CD4-positive, alpha-beta memory T cell (primary cell): ENCODE measurements at regions not wholly inside any gene's neighbourhood (a gene's known extent, or its start where the extent isn't known, plus 50 kb on each side); places are given as distances from the start of the nearest gene placed in this dataset.

Experiments
- CTCF ChIA-PET: fragments of 350-600 bp; sonication (Branson Sonifier 250); formaldehyde crosslinking; loops from one replicate; lab custom pipeline; 2021; ENCODE audit warnings: inconsistent platforms; ENCODE audit not compliant: partially characterized antibody; lab: Charles Lee
- POLR2A ChIA-PET: fragments of 350-600 bp; sonication (Branson Sonifier 250); formaldehyde crosslinking; loops from one replicate; lab custom pipeline; 2021; ENCODE audit not compliant: partially characterized antibody; lab: Charles Lee
- DNase-seq, 5 donors: peaks; one replicate each; pipeline versions ENCODE4 v3.0.0 to v3.0.0-alpha.2; 2020 to 2022; ENCODE audit warnings: mixed read lengths in 1 of 5
- H3K27ac ChIP-seq: one replicate; pipeline ENCODE4 v1.7.0; 2013; ENCODE audit warnings: low read depth, low read length
- H3K27me3 ChIP-seq: 2 replicates; pipeline ENCODE4 v1.7.0; 2013; ENCODE audit warnings: mild to moderate bottlenecking, low read length, moderate library complexity; ENCODE audit not compliant: insufficient read depth
- H3K36me3 ChIP-seq: 2 replicates; pipeline ENCODE4 v1.7.0; 2013; ENCODE audit warnings: mild to moderate bottlenecking, low read length, moderate library complexity; ENCODE audit not compliant: insufficient read depth
- H3K4me1 ChIP-seq: 2 replicates; pipeline ENCODE4 v1.7.0; 2013; ENCODE audit warnings: mild to moderate bottlenecking, low read length, moderate library complexity; ENCODE audit not compliant: insufficient read depth
- H3K4me3 ChIP-seq, 2 donors: one replicate each; pipeline ENCODE4 v1.7.0; 2013; ENCODE audit warnings: low read length in 2 of 2, mild to moderate bottlenecking in 1 of 2
- H3K9me3 ChIP-seq, 2 donors: one replicate each; pipeline ENCODE4 v1.7.0; 2013; ENCODE audit warnings: low read length in 2 of 2, control low read depth in 1 of 2; ENCODE audit not compliant: control insufficient read depth in 1 of 2
- H3K27ac Mint-ChIP-seq, 7 donors: one replicate each; pipeline ENCODE4 v1.8.0; 2020 to 2021; ENCODE audit warnings: mixed read lengths in 7 of 7, mild to moderate bottlenecking in 6 of 7, inconsistent platforms in 3 of 7, moderate library complexity in 3 of 7
- H3K27me3 Mint-ChIP-seq, 2 donors: one replicate each; pipeline ENCODE4 v1.8.0; 2020 to 2021; ENCODE audit warnings: mixed read lengths in 2 of 2
- H3K36me3 Mint-ChIP-seq, 2 donors: one replicate each; pipeline ENCODE4 v1.8.0; 2020 to 2021; ENCODE audit warnings: mixed read lengths in 2 of 2, inconsistent platforms in 1 of 2, mild to moderate bottlenecking in 1 of 2
- H3K4me1 Mint-ChIP-seq, 4 donors: one replicate each; pipeline ENCODE4 v1.8.0; 2020 to 2021; ENCODE audit warnings: mixed read lengths in 4 of 4, mild to moderate bottlenecking in 1 of 4
- H3K4me3 Mint-ChIP-seq, 8 donors: one replicate each; pipeline ENCODE4 v1.8.0; 2020 to 2021; ENCODE audit warnings: mixed read lengths in 8 of 8, mild to moderate bottlenecking in 7 of 8, moderate library complexity in 6 of 8, inconsistent platforms in 3 of 8
- H3K9me3 Mint-ChIP-seq, 8 donors: one replicate each; pipeline ENCODE4 v1.8.0; 2020 to 2021; ENCODE audit warnings: mixed read lengths in 8 of 8, mild to moderate bottlenecking in 5 of 8, inconsistent platforms in 3 of 8, moderate library complexity in 1 of 8
- intact Hi-C: fragments of 100-400 bp; cut with micrococcal nuclease; formaldehyde crosslinking; loops from one replicate; pipeline ENCODE4 v1.15.1; 2023

DNA sequence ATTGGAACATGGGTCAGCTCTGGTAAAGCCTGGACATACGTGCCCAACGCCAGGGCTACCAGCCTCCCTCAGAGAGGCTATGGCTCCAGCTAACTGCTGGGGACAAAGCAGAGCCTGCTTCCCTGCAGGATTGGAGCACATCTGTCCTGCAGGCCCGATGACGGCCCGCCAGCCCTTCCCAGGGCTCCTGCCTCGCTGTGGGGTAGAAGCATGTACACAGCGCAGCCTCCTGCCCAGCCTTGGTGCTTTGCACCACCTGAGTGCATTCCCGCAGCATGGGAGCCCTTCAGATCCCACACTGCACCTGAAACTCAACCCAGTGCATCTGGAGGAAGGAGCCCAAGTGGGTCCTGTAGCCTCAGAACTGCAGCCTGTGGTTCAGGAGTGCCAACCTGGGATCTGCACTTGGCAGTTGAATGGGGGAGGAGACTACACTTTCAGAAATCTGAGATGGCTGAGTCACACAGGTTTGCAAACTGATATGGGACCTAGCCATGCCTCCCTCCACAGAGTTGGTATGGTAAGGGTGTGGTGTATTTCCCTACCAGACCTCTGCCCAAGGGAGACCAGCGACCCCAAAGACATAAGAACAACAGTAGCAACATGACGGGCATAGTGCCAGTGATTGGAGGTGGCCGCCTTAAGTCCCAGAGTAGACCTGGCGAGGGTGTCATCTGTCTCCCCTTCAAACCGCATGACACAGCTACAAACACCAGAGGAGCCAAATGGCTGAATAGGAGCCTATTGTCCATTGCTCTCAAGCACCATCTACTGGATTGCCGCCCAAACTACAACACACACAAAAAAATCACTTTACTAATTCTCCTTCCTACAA, 273.9 kb upstream of the MIS18BP1 start:
- no peaks in the 10 kb centered on the region for H3K9me3 ChIP-seq
- peaks cover 0 to 29% (median 9%) of the 10 kb centered on the region in 8 donors for H3K9me3 Mint-ChIP-seq
- H3K27me3 Mint-ChIP-seq = no peaks in the 10 kb centered on the region
- POLR2A ChIA-PET = no interaction called here
- H3K27ac Mint-ChIP-seq = no peak overlapping the region
- H3K4me1 Mint-ChIP-seq = no peaks in the 10 kb centered on the region
- no peak for DNase-seq
- no peaks in the 10 kb centered on the region for H3K4me1 ChIP-seq
- no peaks in the 10 kb centered on the region for H3K36me3 ChIP-seq
- H3K4me3 Mint-ChIP-seq = no peak overlapping the region
- CTCF ChIA-PET = no interaction called here
- H3K36me3 Mint-ChIP-seq = no peaks in the 10 kb centered on the region
- H3K27me3 ChIP-seq = no peaks in the 10 kb centered on the region
- H3K4me3 ChIP-seq = no peak overlapping the region
- no peak overlapping the region for H3K27ac ChIP-seq
- intact Hi-C loops = no loop called here

DNA sequence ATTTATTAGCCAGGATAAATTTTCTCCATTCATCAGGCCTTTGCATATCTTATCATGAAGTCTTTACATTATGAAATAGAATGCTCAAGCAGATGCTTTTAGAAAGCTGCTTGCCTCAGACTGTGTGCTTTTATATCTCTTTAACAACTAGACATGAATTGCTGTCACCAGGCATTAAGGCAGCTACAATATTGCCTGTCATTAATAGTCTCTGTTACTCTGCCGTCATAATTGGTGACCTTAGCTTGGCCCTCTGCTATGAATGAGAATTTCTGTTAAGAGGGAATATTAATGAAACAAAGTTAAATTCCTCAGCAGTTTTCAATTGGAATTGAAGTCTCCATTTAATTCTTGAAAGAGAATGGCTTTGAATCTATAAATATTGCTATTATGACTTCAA, 266.8 kb upstream of the MIS18BP1 start:
- intact Hi-C loops = no loop called here
- no peaks in the 10 kb centered on the region for H3K36me3 ChIP-seq
- no peak overlapping the region for H3K27ac ChIP-seq
- H3K4me1 ChIP-seq = no peaks in the 10 kb centered on the region
- no peak overlapping the region for H3K4me3 Mint-ChIP-seq
- no peaks in the 10 kb centered on the region for H3K36me3 Mint-ChIP-seq
- H3K9me3 ChIP-seq = no peaks in the 10 kb centered on the region
- no peaks in the 10 kb centered on the region for H3K27me3 ChIP-seq
- ChIA-PET CTCF (no interaction called here), POLR2A (no interaction called here)
- H3K27me3 Mint-ChIP-seq = no peaks in the 10 kb centered on the region
- no peaks in the 10 kb centered on the region for H3K4me1 Mint-ChIP-seq
- H3K9me3 Mint-ChIP-seq = peaks cover 0 to 15% (median 3%) of the 10 kb centered on the region in 8 donors
- H3K27ac Mint-ChIP-seq = no peak overlapping the region
- H3K4me3 ChIP-seq = no peak overlapping the region
- no peak for DNase-seq

DNA sequence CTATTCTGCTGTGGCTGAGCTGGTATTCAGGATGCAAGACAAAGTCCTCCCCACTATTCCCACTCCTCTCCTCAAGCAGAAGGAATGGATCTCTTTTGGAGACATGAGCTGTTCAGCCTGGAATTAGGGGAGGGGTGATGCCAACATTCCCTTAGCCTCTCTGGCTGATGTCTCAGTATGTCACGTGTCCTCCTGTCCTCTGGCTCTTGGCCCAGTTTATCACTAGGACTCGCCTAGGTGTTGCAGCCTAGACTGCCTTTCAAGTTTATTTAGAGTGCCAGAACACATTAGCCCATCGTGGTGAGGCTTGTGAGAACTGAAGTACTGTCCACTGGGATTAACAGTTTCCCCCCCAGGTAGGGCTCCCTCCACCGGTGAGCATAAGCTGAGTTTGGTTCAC, 239.9 kb upstream of the MIS18BP1 start:
- Mint-ChIP-seq H3K36me3 (peaks cover 0 to 4% of the 10 kb centered on the region in 2 donors), H3K4me3 (no peak overlapping the region), H3K27me3 (no peaks in the 10 kb centered on the region), H3K27ac (no peak overlapping the region), H3K9me3 (peaks cover 0 to 11% (median 9%) of the 10 kb centered on the region in 8 donors), H3K4me1 (no peaks in the 10 kb centered on the region)
- intact Hi-C loops = no loop called here
- Histone ChIP-seq H3K4me3 (no peak overlapping the region), H3K27ac (no peak overlapping the region), H3K9me3 (no peaks in the 10 kb centered on the region), H3K36me3 (no peaks in the 10 kb centered on the region), H3K27me3 (no peaks in the 10 kb centered on the region), H3K4me1 (no peaks in the 10 kb centered on the region)
- ChIA-PET CTCF (no interaction called here), POLR2A (no interaction called here)
- DNase-seq = no peak

DNA sequence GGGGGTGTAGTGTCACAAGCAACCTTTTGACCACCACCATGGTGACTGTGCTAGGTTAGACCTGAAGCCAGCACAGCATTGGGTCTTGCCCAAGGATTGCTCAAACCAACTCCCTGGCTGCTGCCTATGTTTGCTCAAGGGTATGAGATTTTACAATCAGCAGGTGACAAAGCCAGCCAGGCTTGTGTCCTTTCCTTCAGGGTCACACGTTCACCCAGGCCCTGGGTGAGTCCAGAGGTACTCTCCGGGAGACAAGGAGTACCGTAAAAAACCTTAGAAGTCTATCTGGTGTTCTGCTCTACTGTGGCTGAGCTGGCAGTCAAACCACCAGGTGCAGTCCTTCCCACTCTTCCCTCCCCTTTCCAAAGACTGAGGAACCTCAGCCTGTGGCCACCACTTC, 238.9 kb upstream of the MIS18BP1 start:
- Histone ChIP-seq H3K36me3 (no peaks in the 10 kb centered on the region), H3K27me3 (no peaks in the 10 kb centered on the region), H3K9me3 (no peaks in the 10 kb centered on the region), H3K27ac (no peak overlapping the region), H3K4me1 (no peaks in the 10 kb centered on the region), H3K4me3 (no peak overlapping the region)
- H3K9me3 Mint-ChIP-seq = peaks cover 0 to 15% (median 9%) of the 10 kb centered on the region in 8 donors
- H3K27me3 Mint-ChIP-seq = no peaks in the 10 kb centered on the region
- H3K4me3 Mint-ChIP-seq = no peak overlapping the region
- no peak overlapping the region for H3K27ac Mint-ChIP-seq
- H3K4me1 Mint-ChIP-seq = no peaks in the 10 kb centered on the region
- ChIA-PET CTCF (no interaction called here), POLR2A (no interaction called here)
- peaks cover 0 to 4% of the 10 kb centered on the region in 2 donors for H3K36me3 Mint-ChIP-seq
- intact Hi-C loops = no loop called here
- no peak for DNase-seq

DNA sequence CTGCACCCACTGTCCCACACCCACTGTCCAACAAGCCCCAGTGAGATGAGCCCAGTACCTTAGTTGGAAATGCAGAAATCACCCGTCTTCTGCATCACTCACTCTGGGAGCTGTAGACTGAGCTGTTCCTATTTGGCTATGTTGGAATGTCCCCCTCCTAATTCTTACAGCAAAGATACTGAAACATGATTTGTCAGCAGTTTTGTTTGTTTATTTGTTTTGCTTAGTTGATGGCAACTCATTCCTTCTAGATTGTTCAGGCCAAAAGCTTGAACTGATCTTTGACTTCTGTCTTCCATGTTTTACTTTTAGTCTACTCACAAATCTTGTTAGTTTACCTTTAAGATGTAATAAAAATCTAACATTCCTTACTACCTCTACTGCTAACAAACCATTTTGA, 233.6 kb upstream of the MIS18BP1 start:
- H3K27me3 Mint-ChIP-seq = no peaks in the 10 kb centered on the region
- peaks cover 0 to 36% (median 29%) of the 10 kb centered on the region in 8 donors for H3K9me3 Mint-ChIP-seq
- H3K4me1 ChIP-seq = no peaks in the 10 kb centered on the region
- no peak overlapping the region for H3K27ac Mint-ChIP-seq
- intact Hi-C loops = no loop called here
- no peak for DNase-seq
- ChIA-PET CTCF (no interaction called here), POLR2A (no interaction called here)
- no peaks in the 10 kb centered on the region for H3K9me3 ChIP-seq
- no peaks in the 10 kb centered on the region for H3K27me3 ChIP-seq
- peaks cover 0 to 4% of the 10 kb centered on the region in 2 donors for H3K36me3 Mint-ChIP-seq
- H3K36me3 ChIP-seq = no peaks in the 10 kb centered on the region
- H3K27ac ChIP-seq = no peak overlapping the region
- H3K4me3 ChIP-seq = no peak overlapping the region
- no peak overlapping the region for H3K4me3 Mint-ChIP-seq
- H3K4me1 Mint-ChIP-seq = no peaks in the 10 kb centered on the region

DNA sequence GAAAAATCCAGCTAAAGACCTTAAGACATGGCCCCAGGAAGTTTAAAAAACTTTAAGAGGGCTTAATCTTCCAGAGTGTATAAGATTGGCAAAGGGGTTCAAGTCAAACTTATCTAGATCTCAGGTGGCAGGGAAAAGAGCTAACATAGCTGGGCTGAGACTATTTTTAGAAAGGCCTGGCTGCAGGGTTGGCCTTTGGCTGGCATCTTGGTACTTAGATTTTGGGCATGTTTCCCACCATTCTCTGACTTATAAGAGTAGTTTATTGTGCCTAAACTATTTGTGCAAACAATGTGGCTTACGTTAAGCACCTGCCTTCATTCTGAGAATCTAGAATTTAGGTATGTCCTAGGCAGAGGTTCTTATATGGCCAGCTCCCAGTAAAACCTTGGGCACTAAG, 214.0 kb upstream of the MIS18BP1 start:
- Mint-ChIP-seq H3K27me3 (no peaks in the 10 kb centered on the region), H3K36me3 (no peaks in the 10 kb centered on the region), H3K4me3 (no peak overlapping the region), H3K9me3 (peaks cover 0 to 9% (median under 1%) of the 10 kb centered on the region in 8 donors), H3K27ac (no peak overlapping the region), H3K4me1 (no peaks in the 10 kb centered on the region)
- intact Hi-C loops = no loop called here
- H3K27ac ChIP-seq = no peak overlapping the region
- no peaks in the 10 kb centered on the region for H3K4me1 ChIP-seq
- H3K36me3 ChIP-seq = no peaks in the 10 kb centered on the region
- no peaks in the 10 kb centered on the region for H3K27me3 ChIP-seq
- H3K9me3 ChIP-seq = no peaks in the 10 kb centered on the region
- DNase-seq = no peak
- CTCF ChIA-PET = no interaction called here
- POLR2A ChIA-PET = no interaction called here
- no peak overlapping the region for H3K4me3 ChIP-seq

DNA sequence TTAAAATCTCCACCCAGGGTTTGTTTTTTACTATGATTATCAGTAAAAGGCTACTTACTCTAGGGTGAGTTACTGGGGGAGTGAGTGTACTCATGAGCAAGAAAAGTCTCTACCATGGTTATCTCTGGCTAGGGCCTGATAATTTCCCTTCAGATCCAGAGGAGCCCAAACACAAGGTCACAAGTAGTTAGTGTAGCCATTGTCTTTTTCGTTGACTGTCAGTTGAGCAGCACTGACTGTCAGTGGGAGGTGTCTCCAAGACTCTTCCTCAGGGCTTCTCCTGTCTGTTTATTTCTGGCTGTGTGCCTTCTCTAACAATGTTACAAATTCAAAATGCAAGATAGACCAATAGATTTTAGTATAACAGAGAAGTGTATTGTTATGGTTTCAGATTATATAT, 181.2 kb upstream of the MIS18BP1 start:
- Mint-ChIP-seq H3K27me3 (no peaks in the 10 kb centered on the region), H3K9me3 (peaks cover 0 to 10% (median 3%) of the 10 kb centered on the region in 8 donors), H3K4me1 (no peaks in the 10 kb centered on the region), H3K36me3 (no peaks in the 10 kb centered on the region), H3K27ac (peak overlapping the region in 1 of 7 donors; percentile 22), H3K4me3 (no peak overlapping the region)
- Histone ChIP-seq H3K27ac (no peak overlapping the region), H3K36me3 (no peaks in the 10 kb centered on the region), H3K4me3 (no peak overlapping the region), H3K9me3 (no peaks in the 10 kb centered on the region), H3K4me1 (no peaks in the 10 kb centered on the region), H3K27me3 (no peaks in the 10 kb centered on the region)
- DNase-seq = no peak
- ChIA-PET POLR2A (no interaction called here), CTCF (no interaction called here)
- intact Hi-C loops = no loop called here
